DND-41 (cell line): ENCODE measurements at regions not wholly inside any gene's neighbourhood (a gene's known extent, or its start where the extent isn't known, plus 50 kb on each side); places are given as distances from the start of the nearest gene placed in this dataset.
"Not testable (repeated sequence)": the region's sequence is repeated elsewhere in the genome, so short reads cannot be mapped to it uniquely, and the experiment has no call there.

Experiments used
- ATAC-seq: fragments of 200-7000 bp; cut with Tn5 transposase; 3 replicates; pipeline ENCODE4 v1.9.1; 2021; ENCODE audit warnings: low read depth; ENCODE audit not compliant: insufficient read depth
- DNase-seq: peaks from one replicate; pipeline ENCODE4 v3.0.0-alpha.2; 2020
- H2AFZ ChIP-seq: 2 replicates; pipeline ENCODE4 v1.6.0; 2012; ENCODE audit warnings: low read depth, low read length
- H3K27ac ChIP-seq: 2 replicates; pipeline ENCODE4 v1.5.1; 2012; ENCODE audit warnings: low read length, inconsistent platforms
- H3K27me3 ChIP-seq: fragments of 200-600 bp; sonication (generic); 2 replicates; pipeline ENCODE4 v1.6.0; 2012; ENCODE audit warnings: low read length, mild to moderate bottlenecking, inconsistent platforms; ENCODE audit not compliant: insufficient read depth, poor library complexity
- H3K36me3 ChIP-seq: 2 replicates; pipeline ENCODE4 v1.5.1; 2012; ENCODE audit warnings: low read length, inconsistent platforms; ENCODE audit not compliant: insufficient read depth
- H3K4me1 ChIP-seq: 2 replicates; pipeline ENCODE4 v1.5.1; 2012; ENCODE audit warnings: mild to moderate bottlenecking, low read length; ENCODE audit not compliant: insufficient read depth
- H3K4me2 ChIP-seq: 2 replicates; pipeline ENCODE4 v1.6.0; 2012; ENCODE audit warnings: mild to moderate bottlenecking, moderate library complexity, low read length, inconsistent platforms; ENCODE audit not compliant: insufficient read depth
- H3K4me3 ChIP-seq, 2 experiments: fragments of 200-600 bp in 1 of 2; shearing (Covaris generic) in 1 of 2; 2 replicates each; pipeline ENCODE4 v1.5.1; 2012 to 2016; ENCODE audit warnings: inconsistent platforms in 2 of 2, low read length in 2 of 2, mild to moderate bottlenecking in 2 of 2, low read depth in 1 of 2, moderate library complexity in 1 of 2
- H3K79me2 ChIP-seq: 2 replicates; pipeline ENCODE4 v1.6.0; 2012; ENCODE audit warnings: low read length, inconsistent platforms; ENCODE audit not compliant: insufficient read depth
- H3K9ac ChIP-seq: 2 replicates; pipeline ENCODE4 v1.6.0; 2012; ENCODE audit warnings: low read depth, mild to moderate bottlenecking, inconsistent platforms, low read length, moderate library complexity
- H3K9me3 ChIP-seq: 2 replicates; pipeline ENCODE4 v1.5.1; 2012; ENCODE audit warnings: low read length, moderate library complexity, mild to moderate bottlenecking, inconsistent platforms; ENCODE audit not compliant: insufficient read depth, severe bottlenecking
- H4K20me1 ChIP-seq: 2 replicates; pipeline ENCODE4 v1.6.0; 2012; ENCODE audit warnings: low read length; ENCODE audit not compliant: insufficient read depth
- EZH2 ChIP-seq: IDR thresholded peaks from 3 replicates; pipeline ENCODE4 v1.6.1; 2012; ENCODE audit warnings: borderline replicate concordance, low read depth, mild to moderate bottlenecking, moderate library complexity, low read length, inconsistent platforms; ENCODE audit not compliant: severe bottlenecking
- TF ChIP-seq, protein P1 (sequence below): IDR thresholded peaks from 2 replicates; pipeline ENCODE4 v1.5.1; 2012; ENCODE audit warnings: borderline replicate concordance, low read length, moderate library complexity, mild to moderate bottlenecking; ENCODE audit not compliant: poor library complexity, severe bottlenecking; ENCODE audit errors: extremely low read depth

DNA sequence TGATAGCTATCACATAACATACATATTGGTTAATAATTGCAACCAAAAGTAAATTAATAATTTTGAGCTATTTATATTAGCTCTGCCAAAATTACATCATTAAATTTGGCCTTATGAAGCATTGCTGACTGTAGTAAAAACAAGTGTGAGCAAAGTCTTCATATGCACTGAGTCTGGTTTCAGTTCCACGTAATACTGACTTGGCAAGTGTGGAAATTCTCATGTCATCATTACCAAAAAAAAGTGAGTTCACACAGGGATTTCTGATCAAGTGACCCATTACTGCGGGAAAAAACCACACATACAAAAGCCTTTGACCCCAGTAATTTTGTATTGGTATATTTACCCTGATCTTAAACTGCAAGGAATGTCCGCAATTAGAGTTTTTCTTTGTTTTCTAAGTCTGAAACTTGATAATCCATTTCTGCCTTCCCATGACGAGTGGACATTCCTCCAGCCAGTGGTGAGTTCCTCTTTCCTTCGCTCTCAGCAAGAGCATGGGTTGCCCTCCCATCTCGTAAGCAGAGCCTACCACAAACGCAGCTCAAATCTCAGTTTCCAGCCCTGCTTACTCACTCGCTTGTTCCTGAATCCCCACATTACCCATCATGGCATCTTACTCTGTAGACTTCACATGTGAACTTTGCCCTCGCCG, 220.2 kb upstream of the DMRT1 start:
- Histone ChIP-seq H3K9me3 (no peaks in the 10 kb centered on the region), H3K9ac (no peak overlapping the region), H3K4me3 (no peak overlapping the region), H3K27ac (no peak overlapping the region), H3K36me3 (no peaks in the 10 kb centered on the region), H4K20me1 (no peaks in the 10 kb centered on the region), H3K4me2 (no peak overlapping the region), H2AFZ (no peak overlapping the region), H3K79me2 (no peaks in the 10 kb centered on the region), H3K4me1 (no peaks in the 10 kb centered on the region; the same call in 1 of the 2 replicates), H3K27me3 (no peaks in the 10 kb centered on the region)
- DNase-seq (no peak), ATAC-seq (no peak)
- TF ChIP-seq, protein P1, sequence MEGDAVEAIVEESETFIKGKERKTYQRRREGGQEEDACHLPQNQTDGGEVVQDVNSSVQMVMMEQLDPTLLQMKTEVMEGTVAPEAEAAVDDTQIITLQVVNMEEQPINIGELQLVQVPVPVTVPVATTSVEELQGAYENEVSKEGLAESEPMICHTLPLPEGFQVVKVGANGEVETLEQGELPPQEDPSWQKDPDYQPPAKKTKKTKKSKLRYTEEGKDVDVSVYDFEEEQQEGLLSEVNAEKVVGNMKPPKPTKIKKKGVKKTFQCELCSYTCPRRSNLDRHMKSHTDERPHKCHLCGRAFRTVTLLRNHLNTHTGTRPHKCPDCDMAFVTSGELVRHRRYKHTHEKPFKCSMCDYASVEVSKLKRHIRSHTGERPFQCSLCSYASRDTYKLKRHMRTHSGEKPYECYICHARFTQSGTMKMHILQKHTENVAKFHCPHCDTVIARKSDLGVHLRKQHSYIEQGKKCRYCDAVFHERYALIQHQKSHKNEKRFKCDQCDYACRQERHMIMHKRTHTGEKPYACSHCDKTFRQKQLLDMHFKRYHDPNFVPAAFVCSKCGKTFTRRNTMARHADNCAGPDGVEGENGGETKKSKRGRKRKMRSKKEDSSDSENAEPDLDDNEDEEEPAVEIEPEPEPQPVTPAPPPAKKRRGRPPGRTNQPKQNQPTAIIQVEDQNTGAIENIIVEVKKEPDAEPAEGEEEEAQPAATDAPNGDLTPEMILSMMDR = no peak
- no peak for TF ChIP-seq EZH2

DNA sequence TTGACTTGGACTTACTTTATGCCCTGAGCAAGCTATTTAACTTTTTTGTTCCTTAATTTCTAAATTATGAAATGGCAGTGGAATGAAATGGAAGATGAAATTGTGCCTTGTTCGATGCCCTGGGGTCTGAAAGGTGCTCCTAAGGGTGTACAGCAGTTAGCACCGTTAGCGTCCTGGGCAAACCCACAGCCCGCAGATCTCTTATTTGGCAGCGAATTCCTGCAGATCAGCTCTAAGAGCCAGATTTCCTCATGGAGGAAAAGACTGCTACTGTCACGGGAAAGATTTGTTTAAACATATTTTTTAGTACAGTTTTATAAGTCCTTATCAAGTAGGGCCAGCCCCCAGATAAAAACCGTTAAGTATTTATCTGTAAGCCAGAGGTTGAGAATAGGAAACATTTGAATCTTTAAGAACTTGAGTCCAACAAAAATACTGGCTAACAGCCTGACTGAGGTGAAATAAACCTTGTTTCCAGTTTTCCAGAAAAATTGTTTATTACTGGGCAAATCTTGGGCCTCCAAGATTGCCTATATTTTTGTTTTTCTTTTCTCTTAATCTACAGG, 216.5 kb upstream of the DMRT1 start:
- H2AFZ ChIP-seq = no peak overlapping the region
- H3K27me3 ChIP-seq = no peaks in the 10 kb centered on the region
- no peaks in the 10 kb centered on the region for H3K9me3 ChIP-seq
- ATAC-seq = no peak
- H3K36me3 ChIP-seq = no peaks in the 10 kb centered on the region
- no peak for TF ChIP-seq EZH2
- TF ChIP-seq, protein P1 = no peak
- no peak overlapping the region for H3K4me3 ChIP-seq
- peaks cover 21% of the 10 kb centered on the region for H3K4me1 ChIP-seq
- H3K79me2 ChIP-seq = peaks cover under 1% of the 10 kb centered on the region; the same call in 1 of the 2 replicates
- no peaks in the 10 kb centered on the region for H4K20me1 ChIP-seq
- no peak overlapping the region for H3K9ac ChIP-seq
- H3K27ac ChIP-seq = no peak overlapping the region
- H3K4me2 ChIP-seq = no peak overlapping the region
- DNase-seq = no peak

DNA sequence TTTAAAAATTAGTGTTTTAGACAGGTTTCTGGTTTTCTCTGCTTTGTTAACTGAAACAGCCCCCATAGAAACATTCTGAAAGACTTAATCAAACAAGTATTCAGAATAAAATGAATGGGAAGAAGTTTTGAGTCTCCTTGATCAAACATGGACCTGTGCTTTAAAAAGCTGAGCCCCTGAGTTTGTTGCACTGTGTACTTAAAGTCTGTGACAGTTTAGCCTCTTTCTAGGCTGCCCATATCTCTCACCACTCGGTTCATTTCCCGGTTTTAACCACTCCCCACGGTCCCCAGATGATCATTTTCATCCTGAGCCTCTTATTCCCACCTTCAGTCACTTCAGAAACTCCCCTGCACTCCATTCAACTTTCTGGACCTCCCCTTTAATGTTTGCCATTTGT, 215.9 kb upstream of the DMRT1 start:
- H3K4me1 ChIP-seq = peaks cover 27% of the 10 kb centered on the region
- H3K9me3 ChIP-seq = no peaks in the 10 kb centered on the region
- no peaks in the 10 kb centered on the region for H4K20me1 ChIP-seq
- H3K27me3 ChIP-seq = no peaks in the 10 kb centered on the region
- ATAC-seq (no peak), DNase-seq (no peak)
- no peaks in the 10 kb centered on the region for H3K36me3 ChIP-seq
- H2AFZ ChIP-seq = no peak overlapping the region
- H3K4me3 ChIP-seq = no peak overlapping the region
- H3K4me2 ChIP-seq = no peak overlapping the region
- TF ChIP-seq, protein P1 = no peak
- no peak for TF ChIP-seq EZH2
- no peak overlapping the region for H3K9ac ChIP-seq
- H3K27ac ChIP-seq = no peak overlapping the region
- H3K79me2 ChIP-seq = peaks cover 3% of the 10 kb centered on the region; the same call in 1 of the 2 replicates

DNA sequence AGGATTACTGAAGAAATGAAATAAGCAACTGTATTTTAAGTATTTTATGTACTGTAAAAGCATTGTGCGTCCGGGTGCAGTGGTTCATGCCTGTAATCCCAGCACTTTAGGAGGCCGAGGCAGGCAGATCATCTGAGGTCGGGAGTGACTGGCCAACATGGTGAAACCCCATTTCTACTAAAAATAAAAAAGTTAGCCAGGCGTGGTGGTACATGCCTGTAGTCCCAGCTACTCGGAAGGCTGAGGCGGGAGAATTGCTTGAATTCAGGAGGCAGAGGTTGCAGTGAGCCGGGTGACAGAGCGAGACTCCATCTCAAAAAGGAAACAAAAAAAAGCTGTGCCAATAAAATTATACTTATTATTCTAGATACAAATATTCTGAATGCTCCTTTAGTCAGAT, 215.4 kb upstream of the DMRT1 start:
- not testable (repeated sequence) for H2AFZ ChIP-seq, H3K79me2 ChIP-seq, H3K4me3 ChIP-seq, DNase-seq, H4K20me1 ChIP-seq, H3K9ac ChIP-seq, H3K36me3 ChIP-seq, H3K4me2 ChIP-seq, ATAC-seq, H3K27me3 ChIP-seq, H3K27ac ChIP-seq, H3K9me3 ChIP-seq
- peaks cover 32% of the 10 kb centered on the region for H3K4me1 ChIP-seq
